Uterus (tissue), 3 donors: ENCODE measurements at regions not wholly inside any gene's neighbourhood (a gene's known extent, or its start where the extent isn't known, plus 50 kb on each side); places are given as distances from the start of the nearest gene placed in this dataset.

Experiments used
- DNase-seq, 2 donors: peaks; one replicate each; pipeline ENCODE4 v3.0.0-alpha.2; 2019 to 2020
- H3K27ac ChIP-seq, 2 donors: fragments of 200-600 bp; sonication (generic); 1 replicate in 1 of 2; 2 replicates in 1 of 2; pipeline ENCODE4 v1.5.1; 2016 to 2018
- H3K27me3 ChIP-seq, 2 donors: fragments of 200-600 bp; sonication (generic); one replicate each; pipeline ENCODE4 v1.5.1; 2018 to 2019; ENCODE audit warnings: control low read depth in 1 of 2
- H3K36me3 ChIP-seq, 2 donors: fragments of 200-600 bp; sonication (generic); one replicate each; pipeline ENCODE4 v1.5.1; 2019; ENCODE audit warnings: control low read depth in 1 of 2
- H3K4me1 ChIP-seq, 2 donors: fragments of 200-600 bp; sonication (generic); one replicate each; pipeline ENCODE4 v1.5.1; 2018 to 2019; ENCODE audit warnings: control low read depth in 1 of 2
- H3K4me3 ChIP-seq, 2 donors: fragments of 200-600 bp; sonication (generic); 1 replicate in 1 of 2; 2 replicates in 1 of 2; pipeline ENCODE4 v1.5.1; 2018 to 2019; ENCODE audit warnings: mild to moderate bottlenecking in 1 of 2
- H3K9me3 ChIP-seq, 2 donors: fragments of 200-600 bp; sonication (generic); one replicate each; pipeline ENCODE4 v1.5.1; 2019; ENCODE audit warnings: control low read depth in 1 of 2
- POLR2A ChIP-seq, 2 donors: fragments of 450-650 bp; IDR thresholded peaks; one replicate each; pipeline ENCODE4 v1.6.1; 2016; ENCODE audit warnings: antibody characterized with exemption in 2 of 2, mild to moderate bottlenecking in 1 of 2, moderate library complexity in 1 of 2
- intact Hi-C: fragments of 100-400 bp; cut with DNase I; formaldehyde crosslinking; loops from one replicate; pipeline ENCODE4 v1.15.1; 2023; ENCODE audit warnings: low total_unique reads
- TF ChIP-seq, protein P1 (sequence below), 4 experiments: fragments of 200-600 bp in 2 of 4; fragments of 450-650 bp in 2 of 4; sonication (generic) in 2 of 4; IDR thresholded peaks; one replicate each; pipeline ENCODE4 v1.5.1; 2016 to 2019; ENCODE audit warnings: antibody characterized with exemption in 4 of 4, mild to moderate bottlenecking in 2 of 4, moderate library complexity in 1 of 4
- donor health status: DM: yes; HTN: yes; CAD: no.

DNA sequence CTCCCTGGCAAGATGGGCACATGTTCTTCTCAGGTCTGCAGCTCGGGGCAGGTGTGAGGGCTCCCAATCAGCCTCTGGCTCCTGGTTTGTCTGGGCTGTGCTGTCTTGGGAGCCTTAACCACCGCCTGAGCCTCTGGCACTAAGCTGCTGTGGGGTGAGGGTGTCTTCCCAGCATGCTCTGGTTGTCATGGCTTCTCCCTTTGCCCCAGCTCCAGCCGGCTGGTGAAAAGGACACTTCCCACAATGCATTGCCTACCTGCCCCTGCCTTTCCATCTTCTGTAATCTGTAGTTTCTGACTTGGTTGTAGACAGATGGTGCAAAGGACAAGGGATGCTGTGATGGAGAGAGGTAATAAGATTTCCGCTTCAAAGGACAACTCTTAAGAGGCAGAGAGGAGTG lies 295.3 kb downstream of the TLE3 start:
- no peak for DNase-seq
- intact Hi-C loops, result no loop called here
- H3K36me3 ChIP-seq, result no peaks in the 10 kb centered on the region
- H3K9me3 ChIP-seq, result no peaks in the 10 kb centered on the region
- H3K4me1 ChIP-seq, result no peaks in the 10 kb centered on the region
- TF ChIP-seq POLR2A (IDR thresholded peaks at IDR 0.05), result no peak
- TF ChIP-seq, protein P1, sequence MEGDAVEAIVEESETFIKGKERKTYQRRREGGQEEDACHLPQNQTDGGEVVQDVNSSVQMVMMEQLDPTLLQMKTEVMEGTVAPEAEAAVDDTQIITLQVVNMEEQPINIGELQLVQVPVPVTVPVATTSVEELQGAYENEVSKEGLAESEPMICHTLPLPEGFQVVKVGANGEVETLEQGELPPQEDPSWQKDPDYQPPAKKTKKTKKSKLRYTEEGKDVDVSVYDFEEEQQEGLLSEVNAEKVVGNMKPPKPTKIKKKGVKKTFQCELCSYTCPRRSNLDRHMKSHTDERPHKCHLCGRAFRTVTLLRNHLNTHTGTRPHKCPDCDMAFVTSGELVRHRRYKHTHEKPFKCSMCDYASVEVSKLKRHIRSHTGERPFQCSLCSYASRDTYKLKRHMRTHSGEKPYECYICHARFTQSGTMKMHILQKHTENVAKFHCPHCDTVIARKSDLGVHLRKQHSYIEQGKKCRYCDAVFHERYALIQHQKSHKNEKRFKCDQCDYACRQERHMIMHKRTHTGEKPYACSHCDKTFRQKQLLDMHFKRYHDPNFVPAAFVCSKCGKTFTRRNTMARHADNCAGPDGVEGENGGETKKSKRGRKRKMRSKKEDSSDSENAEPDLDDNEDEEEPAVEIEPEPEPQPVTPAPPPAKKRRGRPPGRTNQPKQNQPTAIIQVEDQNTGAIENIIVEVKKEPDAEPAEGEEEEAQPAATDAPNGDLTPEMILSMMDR (IDR thresholded peaks at IDR 0.05), result no peak
- no peak overlapping the region for H3K27ac ChIP-seq
- no peak overlapping the region for H3K4me3 ChIP-seq
- no peaks in the 10 kb centered on the region for H3K27me3 ChIP-seq

GRCh38 chr15:69804786-69805185 lies 292.9 kb downstream of the TLE3 start:
- Histone ChIP-seq H3K9me3 (no peaks in the 10 kb centered on the region), H3K27me3 (no peaks in the 10 kb centered on the region), H3K36me3 (no peaks in the 10 kb centered on the region), H3K27ac (no peak overlapping the region), H3K4me3 (no peak overlapping the region), H3K4me1 (no peaks in the 10 kb centered on the region)
- no peak for DNase-seq
- TF ChIP-seq POLR2A (IDR thresholded peaks at IDR 0.05), result no peak
- TF ChIP-seq, protein P1 (IDR thresholded peaks at IDR 0.05), result no peak
- intact Hi-C loops, result no loop called here

- Histone ChIP-seq H3K27me3 (no peaks in the 10 kb centered on the region), H3K4me3 (no peak overlapping the region), H3K9me3 (no peaks in the 10 kb centered on the region), H3K36me3 (no peaks in the 10 kb centered on the region), H3K4me1 (no peaks in the 10 kb centered on the region), H3K27ac (no peak overlapping the region)
- DNase-seq, result no peak
- intact Hi-C loops, result no loop called here
- TF ChIP-seq POLR2A (IDR thresholded peaks at IDR 0.05), result no peak
- TF ChIP-seq, protein P1 (IDR thresholded peaks at IDR 0.05), result no peak
Measured at GRCh38 chr15:69805248-69805953, 292.3 kb downstream of the TLE3 start.

DNA sequence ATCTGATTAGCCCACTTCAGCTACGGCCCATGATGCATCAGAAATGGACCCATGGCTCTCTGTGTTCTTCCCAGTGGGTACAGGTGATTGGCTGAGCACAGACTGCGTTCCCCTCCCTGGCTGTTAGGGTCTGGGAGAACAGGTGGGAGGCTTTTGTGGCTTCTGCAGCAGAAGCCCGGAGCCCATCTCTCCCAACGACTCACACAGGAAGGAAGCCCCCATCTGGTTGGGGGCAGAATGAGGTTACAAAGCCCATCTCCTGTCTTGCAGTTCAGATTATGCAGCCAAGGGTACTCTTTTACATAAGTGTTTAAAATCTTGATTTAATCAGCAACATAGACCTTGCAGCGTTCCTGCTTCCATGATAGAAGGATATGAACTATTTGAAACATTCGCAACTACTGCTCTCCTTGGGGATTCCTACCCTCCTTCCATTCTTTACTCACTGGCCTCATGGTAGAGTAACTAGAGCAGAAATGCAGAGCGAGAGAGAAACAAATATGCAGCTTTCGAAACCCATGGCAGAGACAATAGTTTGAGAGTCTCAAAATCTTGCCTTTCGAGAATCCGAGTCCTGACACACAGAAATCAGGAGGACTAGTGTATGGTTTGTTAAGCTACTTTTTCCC lies 291.3 kb downstream of the TLE3 start:
- Histone ChIP-seq H3K4me3 (no peak overlapping the region), H3K36me3 (no peaks in the 10 kb centered on the region), H3K9me3 (no peaks in the 10 kb centered on the region), H3K27ac (no peak overlapping the region), H3K4me1 (no peaks in the 10 kb centered on the region), H3K27me3 (no peaks in the 10 kb centered on the region)
- intact Hi-C loops, result no loop called here
- TF ChIP-seq, protein P1 (IDR thresholded peaks at IDR 0.05), result no peak
- no peak for TF ChIP-seq POLR2A (IDR thresholded peaks at IDR 0.05)
- DNase-seq, result no peak

- no peaks in the 10 kb centered on the region for H3K36me3 ChIP-seq
- H3K4me1 ChIP-seq, result no peaks in the 10 kb centered on the region
- no peaks in the 10 kb centered on the region for H3K27me3 ChIP-seq
- no peak overlapping the region for H3K27ac ChIP-seq
- no peak overlapping the region for H3K4me3 ChIP-seq
- intact Hi-C loops, result no loop called here
- H3K9me3 ChIP-seq, result no peaks in the 10 kb centered on the region
- no peak for DNase-seq
- TF ChIP-seq, protein P1 (IDR thresholded peaks at IDR 0.05), result no peak
- TF ChIP-seq POLR2A (IDR thresholded peaks at IDR 0.05), result no peak
Measured at GRCh38 chr15:69807721-69808120, 290.0 kb downstream of the TLE3 start.
